ENCODE measurements at regions not wholly inside any gene's neighbourhood (a gene's known extent, or its start where the extent isn't known, plus 50 kb on each side); places are given as distances from the start of the nearest gene placed in this dataset.

DNA sequence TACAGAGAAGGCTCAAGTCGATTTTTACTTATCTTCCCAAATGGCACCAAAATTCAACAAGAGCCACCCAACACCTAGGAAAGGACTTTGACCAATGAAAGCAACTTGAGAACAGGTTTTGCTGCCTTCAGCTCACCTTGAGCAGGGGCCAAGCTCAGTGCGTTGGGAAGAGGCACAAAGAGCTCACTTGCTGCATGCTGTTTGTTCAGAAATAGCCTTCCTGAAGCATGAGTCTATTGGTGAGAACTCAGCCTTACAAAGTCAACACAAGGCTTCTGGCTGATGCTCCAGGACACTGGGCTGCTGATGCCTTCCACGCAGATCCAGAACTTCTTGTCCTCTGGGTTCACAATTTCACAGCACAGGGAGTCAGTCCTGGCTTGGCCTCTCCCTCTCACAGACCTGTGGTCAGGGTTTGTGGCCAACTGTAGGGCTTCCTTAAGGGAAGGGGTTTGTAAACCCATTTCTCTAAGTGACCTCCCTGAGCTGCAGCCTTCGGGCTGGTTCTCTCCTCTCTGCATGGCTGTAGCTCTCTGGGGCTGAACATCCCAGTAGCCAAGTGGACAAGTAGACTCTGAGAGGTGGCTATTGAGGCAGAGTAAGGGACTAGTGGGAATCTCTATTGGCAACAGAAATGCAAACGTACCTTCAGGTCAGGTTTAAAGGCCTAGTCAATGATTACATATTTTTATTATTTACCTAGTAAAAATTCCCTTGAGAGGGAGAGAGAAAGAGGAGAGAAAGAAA, 124.7 kb upstream of the GATA6 start:
- peak overlapping the region; percentile 62 for H3K4me3 ChIP-seq (ENCODE audit: low read length)
- Mint-ChIP-seq H3K27me3 (ENCODE audit: insufficient read depth) (peaks cover 3% of the 10 kb centered on the region), H3K4me1 (peaks cover 58% of the 10 kb centered on the region), H3K27ac (peak overlapping the region; percentile 65), H3K36me3 (ENCODE audit: low read depth) (no peaks in the 10 kb centered on the region), H3K4me3 (peak overlapping the region; percentile 32), H3K9me3 (peaks cover 3% of the 10 kb centered on the region)
- WGBS, 2 experiments (ENCODE audit: insufficient coverage in 1 of 2, insufficient read length in 1 of 2) = 72 to 87% methylated on average over 2 to 4 of the region's 5 CpGs
- H3K27ac ChIP-seq (ENCODE audit: low read depth, low read length) = no peak overlapping the region
- H3K27me3 ChIP-seq (ENCODE audit: control insufficient read depth, insufficient read depth, low read length, poor library complexity, severe bottlenecking) = no peaks in the 10 kb centered on the region
- H3K9me3 ChIP-seq (ENCODE audit: control insufficient read depth, low read length) = no peaks in the 10 kb centered on the region
- H3K36me3 ChIP-seq (ENCODE audit: control insufficient read depth, insufficient read depth, low read length) = no peaks in the 10 kb centered on the region
- TF ChIP-seq, protein P1, sequence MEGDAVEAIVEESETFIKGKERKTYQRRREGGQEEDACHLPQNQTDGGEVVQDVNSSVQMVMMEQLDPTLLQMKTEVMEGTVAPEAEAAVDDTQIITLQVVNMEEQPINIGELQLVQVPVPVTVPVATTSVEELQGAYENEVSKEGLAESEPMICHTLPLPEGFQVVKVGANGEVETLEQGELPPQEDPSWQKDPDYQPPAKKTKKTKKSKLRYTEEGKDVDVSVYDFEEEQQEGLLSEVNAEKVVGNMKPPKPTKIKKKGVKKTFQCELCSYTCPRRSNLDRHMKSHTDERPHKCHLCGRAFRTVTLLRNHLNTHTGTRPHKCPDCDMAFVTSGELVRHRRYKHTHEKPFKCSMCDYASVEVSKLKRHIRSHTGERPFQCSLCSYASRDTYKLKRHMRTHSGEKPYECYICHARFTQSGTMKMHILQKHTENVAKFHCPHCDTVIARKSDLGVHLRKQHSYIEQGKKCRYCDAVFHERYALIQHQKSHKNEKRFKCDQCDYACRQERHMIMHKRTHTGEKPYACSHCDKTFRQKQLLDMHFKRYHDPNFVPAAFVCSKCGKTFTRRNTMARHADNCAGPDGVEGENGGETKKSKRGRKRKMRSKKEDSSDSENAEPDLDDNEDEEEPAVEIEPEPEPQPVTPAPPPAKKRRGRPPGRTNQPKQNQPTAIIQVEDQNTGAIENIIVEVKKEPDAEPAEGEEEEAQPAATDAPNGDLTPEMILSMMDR (conservative IDR thresholded peaks at IDR 0.05) = no peak
- DNase-seq = peak; percentile 58
- peaks cover 29% of the 10 kb centered on the region for H3K4me1 ChIP-seq (ENCODE audit: control insufficient read depth, insufficient read depth, low read length)
- peak overlapping the region; percentile 3 for H3K9ac ChIP-seq (ENCODE audit: extremely low read depth, low read length, poor library complexity, severe bottlenecking)

DNA sequence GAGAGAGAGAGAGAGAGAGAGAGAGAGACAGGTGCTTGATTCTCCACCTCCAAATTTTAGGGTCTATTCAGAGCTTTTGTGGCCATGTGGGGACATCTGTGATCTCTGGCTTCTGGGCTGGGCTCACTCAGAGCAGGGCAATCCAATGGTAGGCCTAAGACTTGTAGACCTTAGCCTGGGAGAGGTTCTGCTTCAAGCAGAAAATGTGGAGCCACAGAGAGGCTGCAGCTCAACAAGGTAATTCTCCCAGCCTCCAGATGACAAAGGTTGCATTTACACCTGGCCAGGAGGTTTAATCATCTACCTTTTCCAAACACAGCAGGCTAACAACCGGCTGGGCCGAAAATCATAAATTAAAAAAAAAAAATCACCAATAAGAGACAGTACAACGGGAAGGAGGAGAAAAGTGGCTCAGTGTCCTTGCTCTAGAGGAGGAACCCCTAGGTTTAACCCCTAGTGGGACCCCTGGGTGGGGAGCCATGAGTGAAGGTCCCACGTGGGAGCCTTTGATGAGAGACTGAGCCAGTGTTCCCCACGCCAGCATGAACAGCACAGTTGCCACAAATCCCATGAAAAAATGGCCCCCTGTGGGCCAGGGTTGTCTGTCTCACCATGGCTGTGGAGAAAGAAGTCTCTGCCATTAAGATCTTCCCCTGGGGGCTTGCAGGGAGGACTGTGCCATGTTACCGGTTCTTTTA, 124.0 kb upstream of the GATA6 start:
- Histone ChIP-seq H3K4me1 (ENCODE audit: control insufficient read depth, insufficient read depth, low read length) (peaks cover 29% of the 10 kb centered on the region), H3K9me3 (ENCODE audit: control insufficient read depth, low read length) (no peaks in the 10 kb centered on the region), H3K27ac (ENCODE audit: low read depth, low read length) (no peak overlapping the region), H3K4me3 (ENCODE audit: low read length) (peak overlapping the region; percentile 62), H3K9ac (ENCODE audit: extremely low read depth, low read length, poor library complexity, severe bottlenecking) (no peak overlapping the region), H3K27me3 (ENCODE audit: control insufficient read depth, insufficient read depth, low read length, poor library complexity, severe bottlenecking) (no peaks in the 10 kb centered on the region), H3K36me3 (ENCODE audit: control insufficient read depth, insufficient read depth, low read length) (no peaks in the 10 kb centered on the region)
- H3K4me1 Mint-ChIP-seq = peaks cover 57% of the 10 kb centered on the region
- peaks cover 3% of the 10 kb centered on the region for H3K27me3 Mint-ChIP-seq (ENCODE audit: insufficient read depth)
- no peaks in the 10 kb centered on the region for H3K36me3 Mint-ChIP-seq (ENCODE audit: low read depth)
- TF ChIP-seq, protein P1 (conservative IDR thresholded peaks at IDR 0.05) = no peak
- DNase-seq = no peak
- peaks cover 3% of the 10 kb centered on the region for H3K9me3 Mint-ChIP-seq
- 74 to 86% methylated on average over 2 to 6 of the region's 6 CpGs for WGBS, 2 experiments (ENCODE audit: insufficient coverage in 1 of 2, insufficient read length in 1 of 2)
- peak overlapping the region; percentile 32 for H3K4me3 Mint-ChIP-seq
- peak overlapping the region; percentile 65 for H3K27ac Mint-ChIP-seq

DNA sequence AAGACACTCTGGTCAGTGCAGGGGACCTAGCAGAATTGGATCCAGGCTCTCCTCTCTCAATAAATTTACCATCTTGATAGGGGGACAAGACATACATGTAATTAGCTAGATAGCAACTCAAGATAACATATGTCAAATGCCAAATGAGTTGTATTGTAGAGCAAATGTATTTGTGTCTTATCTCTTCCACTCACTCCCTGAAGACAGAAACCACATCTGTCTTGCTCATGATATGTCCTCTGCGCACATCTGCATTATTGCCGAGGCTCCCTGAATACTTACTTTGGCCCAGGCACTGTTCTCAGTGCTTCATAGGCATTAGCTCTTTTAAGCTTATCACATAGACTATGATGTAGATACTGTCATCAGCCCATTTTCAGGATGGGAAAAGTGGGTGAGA, 122.9 kb upstream of the GATA6 start:
- Mint-ChIP-seq H3K36me3 (ENCODE audit: low read depth) (no peaks in the 10 kb centered on the region), H3K27me3 (ENCODE audit: insufficient read depth) (peaks cover 3% of the 10 kb centered on the region), H3K27ac (no peak overlapping the region), H3K4me1 (peaks cover 67% of the 10 kb centered on the region), H3K9me3 (no peaks in the 10 kb centered on the region), H3K4me3 (no peak overlapping the region)
- Histone ChIP-seq H3K27ac (ENCODE audit: low read depth, low read length) (no peak overlapping the region), H3K9ac (ENCODE audit: extremely low read depth, low read length, poor library complexity, severe bottlenecking) (no peak overlapping the region), H3K27me3 (ENCODE audit: control insufficient read depth, insufficient read depth, low read length, poor library complexity, severe bottlenecking) (no peaks in the 10 kb centered on the region), H3K36me3 (ENCODE audit: control insufficient read depth, insufficient read depth, low read length) (no peaks in the 10 kb centered on the region), H3K4me1 (ENCODE audit: control insufficient read depth, insufficient read depth, low read length) (peaks cover 29% of the 10 kb centered on the region), H3K4me3 (ENCODE audit: low read length) (no peak overlapping the region), H3K9me3 (ENCODE audit: control insufficient read depth, low read length) (no peaks in the 10 kb centered on the region)
- DNase-seq = no peak
- 88 to 100% methylated on average over 1 to 2 of the region's 2 CpGs for WGBS, 2 experiments (ENCODE audit: insufficient coverage in 1 of 2, insufficient read length in 1 of 2)
- TF ChIP-seq, protein P1 (conservative IDR thresholded peaks at IDR 0.05) = no peak

Measured in endodermal cell (in vitro differentiated cells).